Liver (tissue), 3 donors: ENCODE measurements at regions not wholly inside any gene's neighbourhood (a gene's known extent, or its start where the extent isn't known, plus 50 kb on each side); places are given as distances from the start of the nearest gene placed in this dataset.

ENCODE experiments used
- CTCF ChIP-seq: fragments of 150-350 bp; IDR thresholded peaks from 2 replicates; pipeline ENCODE4 v1.5.1; 2017; ENCODE audit warnings: improper control_type of control experiment, low read depth, low read length; ENCODE audit not compliant: missing input control
- JUND ChIP-seq, 2 donors: IDR thresholded peaks; 2 replicates each; pipeline ENCODE4 v1.6.1; 2016; ENCODE audit warnings: antibody characterized with exemption in 2 of 2
- donor health status: healthy.
- donor health status: healthy.

- no peak for TF ChIP-seq CTCF
- no peak for TF ChIP-seq JUND (IDR thresholded peaks at IDR 0.05)
Observed at GRCh38 chr10:3662775-3663174, 122.2 kb downstream of the KLF6 start.
